GM21528 (cell line): ENCODE measurements at regions not wholly inside any gene's neighbourhood (a gene's known extent, or its start where the extent isn't known, plus 50 kb on each side); places are given as distances from the start of the nearest gene placed in this dataset.

Source experiments
- ATAC-seq: cut with Tn5 transposase; IDR thresholded peaks from one replicate; pipeline ENCODE4 v1.9.1; 2021; ENCODE audit warnings: mild to moderate bottlenecking, moderate library complexity; ENCODE audit not compliant: unreplicated experiment, low FRiP score

DNA sequence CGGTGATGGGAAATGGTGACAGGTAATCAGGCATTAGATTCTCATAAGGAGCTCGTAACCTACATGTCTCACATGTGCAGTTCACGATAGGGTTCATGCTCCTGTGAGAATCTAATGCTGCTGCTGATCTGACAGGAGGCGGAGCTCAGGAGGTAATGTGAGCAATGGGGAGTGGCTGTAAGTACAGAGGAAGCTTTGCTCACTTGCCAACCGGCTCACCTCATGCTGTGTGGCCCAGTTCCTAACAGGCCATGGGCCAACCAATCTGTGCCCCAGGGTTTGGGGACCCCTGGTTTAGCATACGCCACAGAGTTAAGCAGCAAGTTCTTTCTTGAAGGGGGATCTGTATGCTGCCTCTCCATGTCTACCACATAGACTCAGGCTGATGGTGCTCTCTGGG lies 133.1 kb downstream of the IQUB start:
- ATAC-seq: no peak

- ATAC-seq: no peak
Measured at GRCh38 chr7:123400196-123400595, 134.2 kb downstream of the IQUB start.

- ATAC-seq: no peak
Measured at GRCh38 chr7:123398921-123399320, 135.5 kb downstream of the IQUB start.

DNA sequence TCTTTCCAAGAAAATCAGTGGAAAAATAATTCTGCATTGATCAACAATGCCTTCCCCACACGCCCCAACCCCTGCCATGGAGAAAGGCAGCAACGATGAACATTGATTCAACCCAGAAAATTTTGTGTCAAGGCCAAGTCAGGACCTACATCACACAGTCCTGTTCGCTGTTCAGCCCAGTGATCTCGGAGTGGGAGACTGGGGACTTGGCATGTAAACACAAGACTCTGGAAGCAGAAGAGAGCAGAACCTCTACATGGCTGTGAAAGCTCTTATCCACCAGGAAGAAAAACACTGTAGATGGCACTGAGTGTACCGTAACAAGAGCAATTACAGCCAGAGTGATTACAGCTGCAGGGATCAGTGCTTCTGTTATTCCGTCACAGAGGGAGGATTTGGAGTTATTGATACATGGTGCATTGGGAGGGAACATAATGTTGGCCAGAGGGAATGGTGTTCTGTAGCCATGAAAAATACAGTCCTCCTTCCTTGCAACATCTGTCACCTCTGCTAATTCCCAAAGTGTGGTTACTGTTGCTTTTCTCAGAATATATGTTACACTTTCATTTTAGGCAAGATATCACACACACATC lies 136.6 kb downstream of the IQUB start:
- ATAC-seq: no peak

- no peak for ATAC-seq
Measured at GRCh38 chr7:123393623-123394022, 140.8 kb downstream of the IQUB start.

GRCh38 chr7:123372368-123372767 lies 162.0 kb downstream of the IQUB start:
- ATAC-seq: no peak

DNA sequence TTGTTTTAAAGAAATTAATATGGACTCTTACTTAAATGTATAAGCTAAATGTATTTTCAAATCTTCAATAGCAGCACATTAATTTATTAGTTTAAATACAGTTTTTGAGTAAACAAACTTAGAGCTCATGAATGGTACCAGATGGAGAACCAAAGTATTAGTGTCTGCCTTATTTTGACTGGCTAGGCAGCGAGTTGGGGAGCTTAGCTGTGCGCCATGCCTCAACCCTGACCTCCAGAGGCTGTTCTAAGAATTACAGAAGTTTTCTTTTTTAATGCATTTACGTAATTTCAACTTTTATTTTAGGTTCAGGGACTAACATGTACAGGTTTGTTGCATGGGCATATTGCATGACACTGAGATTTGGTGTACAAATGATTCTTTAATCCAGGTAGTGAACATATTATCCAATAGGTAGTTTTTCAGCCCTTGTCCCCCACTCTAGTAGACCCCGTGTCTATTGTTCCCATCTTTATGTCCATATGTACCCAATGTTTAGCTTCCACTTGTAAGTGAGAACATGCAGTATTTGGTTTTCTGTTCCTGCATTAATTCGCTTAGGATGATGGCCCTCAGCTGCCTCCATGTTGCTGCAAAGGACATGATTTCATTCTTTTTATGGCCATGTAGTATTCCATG lies 166.8 kb downstream of the IQUB start:
- peak; percentile 87 for ATAC-seq

GRCh38 chr7:123367031-123367430 lies 167.3 kb upstream of the SLC13A1 start:
- no peak for ATAC-seq

GRCh38 chr7:123366626-123367025 lies 166.9 kb upstream of the SLC13A1 start:
- ATAC-seq: no peak

- no peak for ATAC-seq
Measured at GRCh38 chr7:123360631-123361030, 160.9 kb upstream of the SLC13A1 start.

DNA sequence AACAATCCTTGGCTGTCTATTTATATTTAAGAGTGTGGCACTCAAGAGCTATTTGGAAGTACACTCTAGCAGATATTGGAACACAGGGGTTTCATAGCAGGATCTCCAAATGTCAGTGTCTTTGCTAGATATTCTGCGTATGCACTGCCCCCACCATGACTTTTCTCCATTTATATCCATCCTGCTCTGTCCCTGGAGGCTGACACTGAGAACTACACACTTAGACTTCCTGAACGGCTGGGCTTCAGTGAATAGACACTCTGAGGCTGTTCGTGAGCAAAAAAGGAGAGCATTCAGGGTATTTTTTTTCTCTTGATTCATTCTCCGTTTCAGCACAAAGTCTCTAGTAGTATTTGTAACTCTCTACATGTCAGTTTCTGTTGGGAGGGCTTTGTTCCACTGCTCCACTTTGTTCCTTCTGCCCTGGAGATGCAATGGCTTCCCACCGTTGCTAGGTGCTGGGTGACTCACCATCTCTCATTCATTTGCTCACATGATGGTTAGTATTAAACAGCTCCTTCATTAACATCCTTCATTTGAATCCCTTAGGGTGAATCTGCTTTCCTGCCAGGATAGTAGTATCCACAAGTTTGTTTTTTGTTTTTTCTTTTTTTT lies 155.9 kb upstream of the SLC13A1 start:
- no peak for ATAC-seq

DNA sequence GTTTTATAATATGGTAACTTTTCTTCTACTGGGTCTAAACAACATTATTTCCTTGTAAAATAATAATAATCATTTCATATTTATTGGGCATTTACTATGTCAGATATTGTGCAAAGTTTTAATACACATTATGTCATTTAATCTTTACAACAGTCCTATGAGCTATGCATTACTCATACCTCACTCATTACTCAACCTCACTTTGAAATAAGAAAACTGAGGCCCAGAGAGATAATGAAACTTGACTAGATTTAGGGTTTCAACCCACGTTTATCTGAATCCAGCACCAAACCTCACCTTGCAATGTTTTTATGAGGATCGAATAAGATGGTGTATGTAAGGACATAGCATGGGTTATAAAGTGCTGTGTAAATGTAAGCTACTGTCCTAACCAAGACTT lies 153.2 kb upstream of the SLC13A1 start:
- no peak for ATAC-seq

GRCh38 chr7:123351516-123352505 lies 152.0 kb upstream of the SLC13A1 start:
- ATAC-seq: no peak

DNA sequence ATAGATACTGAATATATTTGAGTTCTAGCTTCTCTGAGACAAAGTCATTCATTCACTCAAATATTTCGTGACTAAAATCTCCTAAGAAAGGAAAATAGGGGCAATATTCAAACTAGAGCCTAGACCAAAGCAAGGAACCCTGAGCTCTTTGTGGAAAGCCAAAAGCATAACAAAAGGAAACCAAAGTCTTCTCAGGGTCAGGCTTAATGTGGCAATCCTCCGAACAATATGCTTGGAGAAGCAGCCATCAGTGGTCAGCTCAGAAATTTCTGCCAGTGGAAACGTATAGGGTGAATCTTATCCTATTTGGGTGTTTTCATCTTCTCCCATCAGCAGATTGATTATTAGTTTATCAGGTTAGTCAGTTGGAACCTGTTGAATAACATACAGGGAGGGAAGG lies 151.3 kb upstream of the SLC13A1 start:
- no peak for ATAC-seq

GRCh38 chr7:123348690-123349089 lies 148.9 kb upstream of the SLC13A1 start:
- ATAC-seq: no peak

DNA sequence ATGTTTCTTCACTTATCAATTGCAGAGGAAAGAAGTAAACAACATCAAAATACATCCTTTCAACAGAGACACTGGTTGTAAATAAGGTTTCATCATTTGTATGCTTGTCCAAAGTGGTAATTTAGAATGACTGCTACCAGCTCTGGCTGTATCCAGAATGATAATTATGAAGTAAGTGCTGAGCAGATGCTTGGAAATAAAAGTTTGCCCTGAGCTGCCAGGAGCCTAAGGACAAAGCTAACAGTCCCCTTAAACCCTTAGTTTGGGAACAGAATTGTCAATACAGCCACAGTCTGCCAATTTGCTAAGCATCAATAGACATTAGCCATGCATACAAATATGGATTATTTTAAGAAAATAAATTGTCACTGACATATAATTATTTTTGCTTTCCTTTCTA lies 147.0 kb upstream of the SLC13A1 start:
- no peak for ATAC-seq

DNA sequence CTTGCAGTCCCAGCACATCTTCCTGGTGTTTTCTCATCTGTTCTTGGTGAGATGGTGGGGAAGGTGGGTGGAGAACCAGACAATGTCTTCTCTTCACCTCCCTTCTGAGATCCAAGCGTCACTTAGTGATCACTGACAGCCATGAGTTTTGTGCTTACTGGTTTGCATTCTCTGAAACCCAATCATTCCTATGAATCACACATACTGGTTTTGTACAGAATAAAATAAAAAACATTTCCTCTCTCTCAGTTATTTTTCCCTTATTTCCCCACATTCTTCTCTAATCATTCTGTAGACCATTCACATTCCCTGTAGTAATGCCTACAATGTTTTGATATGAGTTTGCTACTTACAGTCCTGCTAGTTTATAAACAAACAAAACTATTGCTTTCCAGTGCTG lies 143.8 kb upstream of the SLC13A1 start:
- ATAC-seq: no peak

GRCh38 chr7:123341102-123341501 lies 141.3 kb upstream of the SLC13A1 start:
- ATAC-seq: no peak

DNA sequence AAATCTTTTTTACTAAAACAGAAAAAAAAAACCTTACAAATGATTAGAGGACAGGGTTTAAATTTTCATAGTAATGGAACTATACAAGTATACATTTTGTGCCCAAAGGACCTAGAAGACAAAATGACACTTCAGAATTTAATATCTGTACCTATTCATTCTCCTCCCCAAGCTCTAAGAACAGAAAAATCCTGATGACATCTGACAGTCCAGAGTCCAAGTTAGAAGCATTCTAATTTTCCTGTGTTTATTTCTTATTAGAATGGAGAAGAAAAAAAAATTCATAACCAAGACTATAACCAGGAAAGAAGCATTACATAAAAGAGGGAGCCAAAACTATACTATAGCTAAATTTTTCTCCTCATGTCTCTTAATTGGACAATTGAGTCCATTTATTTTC lies 138.9 kb upstream of the SLC13A1 start:
- ATAC-seq: no peak

DNA sequence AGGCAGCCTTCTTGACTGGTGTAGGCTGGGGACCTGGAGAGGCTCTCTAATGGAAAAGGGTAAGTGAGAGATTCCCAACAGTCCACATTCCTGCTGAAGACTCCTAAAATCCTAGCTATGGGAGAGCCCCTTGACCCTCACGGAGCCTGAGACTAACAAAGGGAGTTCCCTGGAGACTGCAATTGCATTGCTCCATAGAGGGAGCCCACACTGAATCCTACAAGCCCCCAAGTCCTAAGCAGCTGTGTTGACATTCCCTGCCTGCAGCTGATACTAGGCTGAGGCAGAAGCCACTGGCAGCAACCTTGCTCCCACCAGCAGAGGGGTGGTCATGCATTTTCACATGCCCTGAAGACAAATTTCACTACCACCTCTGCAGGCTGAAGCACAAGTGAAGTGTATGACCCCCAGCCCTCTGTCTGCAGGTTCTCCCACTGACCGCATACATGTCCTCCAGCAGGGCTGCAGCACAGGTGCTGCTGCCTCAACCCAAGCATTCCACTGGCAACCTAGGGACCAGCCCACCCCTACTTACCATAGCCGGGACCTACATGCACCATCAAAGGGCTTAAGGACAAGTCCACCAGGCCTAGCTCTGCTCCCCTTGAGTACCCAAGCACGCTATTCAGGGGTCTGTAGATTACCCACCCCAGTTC lies 130.3 kb upstream of the SLC13A1 start:
- no peak for ATAC-seq

- no peak for ATAC-seq
Measured at GRCh38 chr7:123327661-123328060, 127.9 kb upstream of the SLC13A1 start.
